IMR-90 (cell line): ENCODE measurements at regions not wholly inside any gene's neighbourhood (a gene's known extent, or its start where the extent isn't known, plus 50 kb on each side); places are given as distances from the start of the nearest gene placed in this dataset.

Experiments
- ATAC-seq: fragments of 200-7000 bp; cut with Tn5 transposase; 2 replicates; pipeline ENCODE4 v1.9.1; 2020; ENCODE audit warnings: low read depth, mild to moderate bottlenecking, moderate library complexity
- BruUV-seq: library from RNA; stranded (reverse); fragments of 400-500 nt; replicated peaks from 2 replicates; lab custom pipeline; 2021; lab: Mats Ljungman, UMichigan
- CTCF ChIA-PET: fragments of 300-600 bp; formaldehyde crosslinking; extraction: SDS; loops from one replicate; lab custom pipeline; 2021; ENCODE audit warnings: antibody characterized with exemption; lab: Yijun Ruan, JAX
- POLR2A ChIA-PET: fragments of 300-600 bp; sonication (Branson Sonifier 250); formaldehyde crosslinking; loops from one replicate; lab custom pipeline; 2022; ENCODE audit warnings: antibody characterized with exemption; ENCODE audit not compliant: unreplicated experiment; lab: Charles Lee
- DNase-seq: peaks from one replicate; pipeline ENCODE4 v3.0.0; 2013
- H2AFZ ChIP-seq: replicated peaks from 2 replicates; pipeline ENCODE3; 2013; ENCODE audit warnings: low read length, mild to moderate bottlenecking; ENCODE audit not compliant: poor library complexity
- H2AK5ac ChIP-seq: 2 replicates; pipeline ENCODE4 v1.6.1; 2013; ENCODE audit warnings: low read depth, low read length, inconsistent platforms
- H2AK9ac ChIP-seq: replicated peaks from 2 replicates; pipeline ENCODE3; 2013; ENCODE audit warnings: mild to moderate bottlenecking, low read depth, low read length, moderate library complexity; ENCODE audit not compliant: poor library complexity
- H2BK120ac ChIP-seq: 2 replicates; pipeline ENCODE4 v1.6.1; 2013; ENCODE audit warnings: low read depth, low read length, inconsistent platforms
- H2BK15ac ChIP-seq: 3 replicates; pipeline ENCODE4 v1.6.1; 2013; ENCODE audit warnings: low read depth, low read length, inconsistent platforms
- H2BK20ac ChIP-seq: 2 replicates; pipeline ENCODE4 v1.6.1; 2013; ENCODE audit warnings: low read depth, mild to moderate bottlenecking, inconsistent platforms, low read length, moderate library complexity
- H2BK5ac ChIP-seq: 2 replicates; pipeline ENCODE4 v1.6.1; 2013; ENCODE audit warnings: mild to moderate bottlenecking, low read depth, low read length, inconsistent platforms; ENCODE audit not compliant: poor library complexity, severe bottlenecking
- H3K14ac ChIP-seq: replicated peaks from 2 replicates; pipeline ENCODE4 v1.6.1; 2013; ENCODE audit warnings: low read depth, low read length, inconsistent platforms
- H3K18ac ChIP-seq: 2 replicates; pipeline ENCODE4 v1.6.1; 2013; ENCODE audit warnings: low read depth, low read length, control low read depth
- H3K23ac ChIP-seq: 2 replicates; pipeline ENCODE4 v1.6.1; 2013; ENCODE audit warnings: low read depth, low read length, inconsistent platforms
- H3K27ac ChIP-seq: 2 replicates; pipeline ENCODE4 v1.5.1; 2013; ENCODE audit warnings: mild to moderate bottlenecking, control low read depth, low read length; ENCODE audit not compliant: insufficient read depth
- H3K27me3 ChIP-seq: 2 replicates; pipeline ENCODE4 v1.6.1; 2013; ENCODE audit warnings: low read length; ENCODE audit not compliant: control insufficient read depth, insufficient read depth
- H3K36me3 ChIP-seq: 2 replicates; pipeline ENCODE4 v1.6.1; 2013; ENCODE audit warnings: low read length, mixed read lengths; ENCODE audit not compliant: control insufficient read depth, insufficient read depth
- H3K4ac ChIP-seq: 2 replicates; pipeline ENCODE4 v1.6.1; 2013; ENCODE audit warnings: low read depth, low read length, inconsistent platforms
- H3K4me1 ChIP-seq: 2 replicates; pipeline ENCODE4 v1.6.1; 2013; ENCODE audit warnings: low read length, mixed read lengths; ENCODE audit not compliant: control insufficient read depth, insufficient read depth
- H3K4me2 ChIP-seq: 2 replicates; pipeline ENCODE4 v1.6.1; 2013; ENCODE audit warnings: low read depth, mild to moderate bottlenecking, control low read depth, low read length, moderate library complexity
- H3K4me3 ChIP-seq: 2 replicates; pipeline ENCODE4 v1.5.1; 2013; ENCODE audit warnings: low read depth, mild to moderate bottlenecking, control low read depth, low read length, moderate library complexity; ENCODE audit not compliant: insufficient read depth
- H3K56ac ChIP-seq: 2 replicates; pipeline ENCODE4 v1.6.1; 2013; ENCODE audit warnings: low read length, inconsistent platforms; ENCODE audit not compliant: insufficient read depth; ENCODE audit errors: extremely low read depth
- H3K79me1 ChIP-seq, 2 experiments: 2 replicates each; pipeline ENCODE4 v1.6.1; 2013; ENCODE audit warnings: low read length in 2 of 2, inconsistent platforms in 1 of 2, low read depth in 1 of 2
- H3K9ac ChIP-seq: 2 replicates; pipeline ENCODE4 v1.6.1; 2013; ENCODE audit warnings: low read depth, low read length, control low read depth
- H3K9me1 ChIP-seq: 2 replicates; pipeline ENCODE4 v1.6.1; 2013; ENCODE audit warnings: low read length, inconsistent platforms; ENCODE audit not compliant: insufficient read depth
- H3K9me3 ChIP-seq: 2 replicates; pipeline ENCODE4 v1.6.1; 2013; ENCODE audit warnings: low read length; ENCODE audit not compliant: control insufficient read depth, insufficient read depth
- H4K20me1 ChIP-seq: 2 replicates; pipeline ENCODE4 v1.6.1; 2013; ENCODE audit warnings: low read length, inconsistent platforms; ENCODE audit not compliant: insufficient read depth
- H4K5ac ChIP-seq: 2 replicates; pipeline ENCODE4 v1.6.1; 2013; ENCODE audit warnings: mild to moderate bottlenecking, low read depth, low read length, control low read depth
- H4K8ac ChIP-seq, 2 experiments: 2 replicates each; pipeline ENCODE4 v1.6.1; 2013; ENCODE audit warnings: low read depth in 2 of 2, low read length in 2 of 2, control low read depth in 1 of 2, inconsistent platforms in 1 of 2
- H4K91ac ChIP-seq: 2 replicates; pipeline ENCODE4 v1.6.1; 2013; ENCODE audit warnings: low read depth, low read length, inconsistent platforms; ENCODE audit not compliant: insufficient read depth
- RAD21 ChIP-seq: IDR thresholded peaks from 2 replicates; pipeline ENCODE4 v1.6.1; 2012; ENCODE audit warnings: low read length, improper control_type of control experiment
- WGBS, 2 experiments: methylation state at CpG; one replicate each; pipeline versions ENCODE4 v1.1.5 to v1.1.7; 2013; ENCODE audit warnings: missing lambda C conversion rate in 2 of 2; ENCODE audit not compliant: insufficient read length in 1 of 2; ENCODE audit errors: extremely low coverage in 2 of 2; 5-methylcytosine and 5-hydroxymethylcytosine counted together
- dilution Hi-C: fragments of 300-500 bp; cut with HindIII; formaldehyde crosslinking; loops from one replicate; pipeline ENCODE4 v1.14.3; 2018; ENCODE audit warnings: low sequenced_read_pairs; ENCODE audit not compliant: unreplicated experiment
- in situ Hi-C: fragments of 300-500 bp; cut with MboI; formaldehyde crosslinking; loops from 3 replicates; pipeline ENCODE4 v1.14.3; 2019; ENCODE audit warnings: low sequenced_read_pairs, inconsistent platforms, mixed read lengths
- intact Hi-C: fragments of 100-400 bp; cut with micrococcal nuclease; formaldehyde crosslinking; loops from 2 replicates; pipeline ENCODE4 v1.10.0; 2022

- no peak overlapping the region for H3K14ac ChIP-seq
- ChIA-PET POLR2A (no interaction called here), CTCF (no interaction called here)
- H3K4me2 ChIP-seq = no peak overlapping the region
- in situ Hi-C loops (no loop called here), intact Hi-C loops (no loop called here), dilution Hi-C loops (no loop called here)
- H4K8ac ChIP-seq = no peak overlapping the region
- H2BK5ac ChIP-seq = no peak overlapping the region
- BruUV-seq = no TSS peak
- no peak for TF ChIP-seq RAD21
- no peaks in the 10 kb centered on the region for H4K20me1 ChIP-seq
- H3K9me1 ChIP-seq = peaks cover 7% of the 10 kb centered on the region; the same call in 1 of the 2 replicates
- no peak overlapping the region for H3K56ac ChIP-seq
- H3K4me1 ChIP-seq = peaks cover 7% of the 10 kb centered on the region
- no peak overlapping the region; the same call in 1 of the 2 replicates for H3K27ac ChIP-seq
- no peak overlapping the region for H2AFZ ChIP-seq
- no peak overlapping the region for H2BK20ac ChIP-seq
- ATAC-seq (no peak), DNase-seq (no peak)
- no peaks in the 10 kb centered on the region for H3K79me1 ChIP-seq
- H2AK5ac ChIP-seq = peak overlapping the region; percentile 76
- no peak overlapping the region for H3K4me3 ChIP-seq
- no peak overlapping the region for H3K9ac ChIP-seq
- H4K91ac ChIP-seq = no peak overlapping the region
- no peak overlapping the region; the same call in 1 of the 2 replicates for H4K5ac ChIP-seq
- no peaks in the 10 kb centered on the region for H3K27me3 ChIP-seq
- peaks cover 4% of the 10 kb centered on the region for H3K9me3 ChIP-seq
- peak overlapping the region; percentile 43; the same call in 1 of the 2 replicates for H3K18ac ChIP-seq
- peak overlapping the region; percentile 16; the same call in 1 of the 2 replicates for H2BK120ac ChIP-seq
- H2BK15ac ChIP-seq = peak overlapping the region; percentile 2; the same call in 1 of the 3 replicates
- no peak overlapping the region for H3K4ac ChIP-seq
- H2AK9ac ChIP-seq = no peak overlapping the region
- H3K23ac ChIP-seq = no peak overlapping the region
- 90% methylated on average over 2 of the region's 7 CpGs; no CpG with 5 or more reads in 1 of the 2 experiments for WGBS, 2 experiments
- H3K36me3 ChIP-seq = no peaks in the 10 kb centered on the region
These were observed 120.1 kb upstream of the THBS1 start for GRCh38 chr15:39460748-39461147.
